ENCODE measurements at regions not wholly inside any gene's neighbourhood (a gene's known extent, or its start where the extent isn't known, plus 50 kb on each side); places are given as distances from the start of the nearest gene placed in this dataset.

DNA sequence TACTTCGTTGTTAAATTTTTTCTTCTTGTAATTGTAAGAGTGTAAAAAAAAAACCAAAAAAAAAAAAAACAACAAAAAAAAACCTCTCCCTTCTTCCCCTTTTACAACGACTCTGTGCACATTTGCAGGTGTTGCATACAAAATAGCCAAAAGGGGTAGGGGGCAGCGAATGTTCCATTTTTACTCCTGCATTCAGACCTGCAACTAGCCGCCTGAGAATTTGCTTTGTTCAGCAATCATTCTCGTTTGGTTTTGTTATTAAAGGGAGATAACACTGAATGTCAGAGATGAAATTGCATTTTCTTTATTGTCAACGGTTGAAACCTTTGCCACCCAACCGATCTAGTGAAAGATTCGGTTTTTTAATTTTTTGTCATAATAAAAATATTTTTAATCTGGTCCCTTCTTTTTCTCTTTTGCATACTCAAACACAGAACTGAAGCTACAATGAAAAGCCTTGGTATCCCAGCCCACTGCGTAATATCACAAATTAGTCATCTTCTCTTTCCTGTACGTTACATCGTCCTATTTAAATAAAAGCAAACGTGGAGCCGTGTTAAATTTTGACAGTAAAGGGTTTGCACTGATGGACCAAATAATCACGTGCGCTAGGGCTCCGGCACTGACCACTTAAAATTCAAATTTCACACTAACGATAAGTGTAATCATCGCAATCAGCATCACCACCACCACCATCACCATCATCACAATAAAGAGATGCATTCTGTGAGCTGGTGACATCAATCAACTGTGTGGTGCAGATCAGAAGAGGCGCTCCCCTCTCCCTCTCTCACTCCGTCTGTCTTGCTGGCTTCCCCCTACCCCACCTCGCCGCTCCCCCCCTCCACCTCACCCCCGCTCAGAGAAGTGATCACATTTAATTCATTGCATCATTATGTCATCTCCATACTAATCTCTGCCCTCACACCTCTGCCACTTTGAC lies 406.2 kb upstream of the PSMD7 start:
- no peaks in the 10 kb centered on the region for H3K9me3 ChIP-seq
- intact Hi-C loops (cut with DNase I) = no loop called here
- peaks cover 0 to 34% (median 16%) of the 10 kb centered on the region in 9 donors for H3K27me3 ChIP-seq
- H3K36me3 ChIP-seq = no peaks in the 10 kb centered on the region
- TF ChIP-seq, protein P1, sequence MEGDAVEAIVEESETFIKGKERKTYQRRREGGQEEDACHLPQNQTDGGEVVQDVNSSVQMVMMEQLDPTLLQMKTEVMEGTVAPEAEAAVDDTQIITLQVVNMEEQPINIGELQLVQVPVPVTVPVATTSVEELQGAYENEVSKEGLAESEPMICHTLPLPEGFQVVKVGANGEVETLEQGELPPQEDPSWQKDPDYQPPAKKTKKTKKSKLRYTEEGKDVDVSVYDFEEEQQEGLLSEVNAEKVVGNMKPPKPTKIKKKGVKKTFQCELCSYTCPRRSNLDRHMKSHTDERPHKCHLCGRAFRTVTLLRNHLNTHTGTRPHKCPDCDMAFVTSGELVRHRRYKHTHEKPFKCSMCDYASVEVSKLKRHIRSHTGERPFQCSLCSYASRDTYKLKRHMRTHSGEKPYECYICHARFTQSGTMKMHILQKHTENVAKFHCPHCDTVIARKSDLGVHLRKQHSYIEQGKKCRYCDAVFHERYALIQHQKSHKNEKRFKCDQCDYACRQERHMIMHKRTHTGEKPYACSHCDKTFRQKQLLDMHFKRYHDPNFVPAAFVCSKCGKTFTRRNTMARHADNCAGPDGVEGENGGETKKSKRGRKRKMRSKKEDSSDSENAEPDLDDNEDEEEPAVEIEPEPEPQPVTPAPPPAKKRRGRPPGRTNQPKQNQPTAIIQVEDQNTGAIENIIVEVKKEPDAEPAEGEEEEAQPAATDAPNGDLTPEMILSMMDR (IDR thresholded peaks at IDR 0.05) = no peak
- TF ChIP-seq POLR2A (IDR thresholded peaks at IDR 0.05) = no peak
- ATAC-seq (no peak), DNase-seq (no peak)
- WGBS, 4 donors = 32 to 44% (median 34%) methylated on average over 23 of the region's 23 CpGs
- peak overlapping the region in 3 of 12 donors; percentile 9 to 37 (median 34) for H3K27ac ChIP-seq
- peaks cover 0 to 13% (median 0%) of the 10 kb centered on the region in 12 donors for H3K4me1 ChIP-seq
- H3K4me3 ChIP-seq = peak overlapping the region in 8 of 12 donors; percentile 23 to 47 (median 34)

DNA sequence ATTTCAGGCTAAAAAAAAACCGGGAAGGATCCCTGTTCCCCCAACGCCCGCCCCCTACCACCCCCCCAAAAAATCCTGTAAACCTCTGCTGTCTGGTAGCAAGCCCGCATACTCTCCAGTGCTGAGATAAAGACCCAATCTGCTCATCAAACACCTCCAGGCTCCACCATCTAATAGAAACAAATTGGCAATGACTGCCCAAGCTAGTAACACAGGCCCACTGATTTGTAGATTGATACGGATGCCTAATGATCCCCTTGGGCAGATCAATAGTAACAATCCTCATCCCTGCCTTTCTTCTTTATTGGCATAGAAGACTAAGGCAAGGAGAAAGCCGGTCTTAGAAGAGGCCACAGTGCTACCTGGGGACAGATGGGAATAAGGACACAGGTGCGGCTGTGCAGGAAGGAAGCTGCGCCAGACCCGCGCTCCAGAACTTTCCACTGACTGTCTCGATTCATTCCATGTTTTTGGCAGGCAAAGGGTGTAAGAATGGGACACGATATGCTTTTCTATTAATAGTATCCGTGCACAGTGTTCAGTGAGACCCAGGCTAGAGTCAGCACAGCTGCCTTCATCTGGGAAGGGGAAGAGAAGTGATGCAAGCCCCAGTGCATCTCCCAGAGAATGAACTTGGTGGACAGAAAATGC lies 407.6 kb upstream of the PSMD7 start:
- H3K9me3 ChIP-seq = no peaks in the 10 kb centered on the region
- H3K27ac ChIP-seq = peak overlapping the region in 4 of 12 donors; percentile 11 to 50 (median 38)
- WGBS, 4 donors = 25 to 43% (median 31%) methylated on average over 12 to 13 of the region's 13 CpGs
- peaks cover 0 to 13% (median 0%) of the 10 kb centered on the region in 12 donors for H3K4me1 ChIP-seq
- intact Hi-C loops (cut with DNase I) = loop anchor here in 3 of 10 donors (10.0 kb wide), 3 partner anchors 66 to 324 kb away; no protein-coding TSS in a partner anchor
- peaks cover 0 to 34% (median 16%) of the 10 kb centered on the region in 9 donors for H3K27me3 ChIP-seq
- no peak for TF ChIP-seq POLR2A (IDR thresholded peaks at IDR 0.05)
- TF ChIP-seq, protein P1 (IDR thresholded peaks at IDR 0.05) = no peak
- peak; percentile 79 to 96 (median 88) for ATAC-seq
- DNase-seq = peak in 3 of 5 donors; percentile 16 to 35 (median 28)
- H3K36me3 ChIP-seq = no peaks in the 10 kb centered on the region
- H3K4me3 ChIP-seq = peak overlapping the region in 4 of 12 donors; percentile 9 to 40 (median 18)

DNA sequence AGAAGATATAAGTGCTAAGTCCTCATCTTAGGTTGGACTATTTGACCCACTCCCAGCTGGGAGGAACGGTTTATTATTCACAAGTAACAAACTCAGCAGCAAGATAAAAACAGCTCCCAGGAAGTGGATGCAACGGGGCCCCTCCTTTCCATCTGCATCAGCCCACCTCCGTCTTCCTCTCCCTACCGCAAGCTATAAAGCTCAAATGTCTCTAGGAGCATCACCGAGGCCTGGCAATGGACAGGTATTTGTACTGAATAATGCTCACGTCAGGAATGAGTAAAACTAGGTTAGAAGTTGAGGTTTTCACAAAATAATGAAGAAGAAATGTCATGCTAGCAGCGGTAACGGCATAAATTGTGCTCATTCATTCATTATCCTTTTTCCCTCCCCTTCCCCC lies 408.7 kb upstream of the PSMD7 start:
- 56 to 71% (median 63%) methylated on average over 8 of the region's 8 CpGs for WGBS, 4 donors
- no peak for DNase-seq
- Histone ChIP-seq H3K4me3 (no peak overlapping the region), H3K4me1 (peaks cover 0 to 13% (median 0%) of the 10 kb centered on the region in 12 donors), H3K27me3 (peaks cover 0 to 34% (median 16%) of the 10 kb centered on the region in 9 donors), H3K27ac (no peak overlapping the region), H3K36me3 (no peaks in the 10 kb centered on the region), H3K9me3 (no peaks in the 10 kb centered on the region)
- intact Hi-C loops (cut with DNase I) = loop anchor here in 3 of 10 donors (10.0 kb wide), 3 partner anchors 67 to 323 kb away; no protein-coding TSS in a partner anchor
- ATAC-seq = no peak
- no peak for TF ChIP-seq POLR2A (IDR thresholded peaks at IDR 0.05)
- TF ChIP-seq, protein P1 (IDR thresholded peaks at IDR 0.05) = no peak
